Fibroblast of the aortic adventitia (primary cell): ENCODE measurements at regions not wholly inside any gene's neighbourhood (a gene's known extent, or its start where the extent isn't known, plus 50 kb on each side); places are given as distances from the start of the nearest gene placed in this dataset.
"Not testable (repeated sequence)": the region's sequence is repeated elsewhere in the genome, so short reads cannot be mapped to it uniquely, and the experiment has no call there.

Experiments used
- DNase-seq: peaks from one replicate; pipeline ENCODE4 v3.0.0-alpha.2; 2010; ENCODE audit warnings: low read depth
- H3K4me3 ChIP-seq: 2 replicates; pipeline ENCODE4 v1.5.1; 2011; ENCODE audit warnings: low read depth, mild to moderate bottlenecking, control low read depth, low read length, moderate library complexity
- CTCF ChIP-seq: IDR thresholded peaks from 2 replicates; pipeline ENCODE4 v1.5.1; 2011; ENCODE audit warnings: mild to moderate bottlenecking, low read length, control low read depth, inconsistent platforms; ENCODE audit not compliant: insufficient read depth

- DNase-seq: peak; percentile 52
- H3K4me3 ChIP-seq: no peak overlapping the region
- TF ChIP-seq CTCF: no peak
These were observed 122.9 kb upstream of the TAF11L2 start for GRCh38 chr5:17374973-17375742.

GRCh38 chr5:17375886-17376285, 122.1 kb upstream of the TAF11L2 start:
- H3K4me3 ChIP-seq, DNase-seq: not testable (repeated sequence)

GRCh38 chr5:17378346-17378997, 119.6 kb upstream of the TAF11L2 start:
- H3K4me3 ChIP-seq: no peak overlapping the region
- no peak for TF ChIP-seq CTCF
- peak; percentile 83 for DNase-seq

- peak; percentile 28 for DNase-seq
- no peak for TF ChIP-seq CTCF
- H3K4me3 ChIP-seq: no peak overlapping the region
These were observed 118.7 kb upstream of the TAF11L2 start for GRCh38 chr5:17379100-17379951.

GRCh38 chr5:17381932-17382331, 116.1 kb upstream of the TAF11L2 start:
- no peak for DNase-seq

GRCh38 chr5:17383526-17383925, 114.5 kb upstream of the TAF11L2 start:
- H3K4me3 ChIP-seq: no peak overlapping the region
- TF ChIP-seq CTCF: no peak
- DNase-seq: no peak

More at GRCh38 chr5:17381932-17382331, 116.1 kb upstream of the TAF11L2 start:
- no peak for TF ChIP-seq CTCF
- H3K4me3 ChIP-seq: no peak overlapping the region

GRCh38 chr5:17384181-17384580, 113.8 kb upstream of the TAF11L2 start:
- TF ChIP-seq CTCF: no peak
- DNase-seq: no peak
- H3K4me3 ChIP-seq: no peak overlapping the region
